HUDEP-2 (cell line): ENCODE measurements at regions not wholly inside any gene's neighbourhood (a gene's known extent, or its start where the extent isn't known, plus 50 kb on each side); places are given as distances from the start of the nearest gene placed in this dataset.
"Not testable (repeated sequence)": the region's sequence is repeated elsewhere in the genome, so short reads cannot be mapped to it uniquely, and the experiment has no call there.

Experiments
- DNase-seq, 76 experiments: peaks; one replicate each; lab custom pipeline; 2025; ENCODE audit not compliant: unreplicated experiment in 76 of 76; lab: John Stamatoyannopoulos, UW

DNA sequence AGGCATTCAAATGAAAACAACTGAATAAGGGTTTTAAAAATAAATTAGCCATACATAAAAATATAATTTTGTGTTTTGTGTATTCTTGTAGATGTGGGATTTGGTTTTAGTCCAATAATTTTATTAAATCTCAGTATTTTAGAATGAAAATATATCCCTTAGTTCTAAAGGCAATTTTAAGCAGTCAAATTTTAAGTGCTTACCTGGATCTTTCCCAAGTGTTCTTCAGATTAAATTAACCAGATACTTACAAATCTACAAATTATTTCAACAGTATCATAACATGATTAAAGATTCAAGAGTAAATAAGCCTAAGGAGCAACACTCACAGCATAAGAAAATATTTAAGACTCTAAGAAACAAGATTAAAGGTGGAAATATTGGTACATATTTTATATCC lies 275.0 kb upstream of the RBMS3 start:
- DNase-seq, result no peak

DNA sequence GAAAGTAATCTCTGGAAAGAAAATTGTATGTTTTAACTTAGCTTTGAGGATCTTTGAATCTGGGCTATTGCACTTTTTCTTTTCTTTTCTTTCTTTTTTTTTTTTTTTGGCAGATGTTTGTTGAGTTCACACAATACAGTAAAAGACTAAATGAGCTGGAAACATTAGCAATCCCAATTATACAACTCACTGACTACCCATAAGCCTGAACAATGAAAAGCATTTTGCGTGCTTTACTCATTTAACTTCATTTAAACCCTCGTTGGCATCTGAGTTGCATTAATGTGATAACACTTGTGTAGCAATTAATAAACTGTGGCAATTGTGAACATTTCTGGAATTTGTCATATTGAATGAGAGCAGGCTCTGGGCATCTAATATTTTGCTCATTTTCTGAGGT lies 269.4 kb upstream of the RBMS3 start:
- no peak for DNase-seq

DNA sequence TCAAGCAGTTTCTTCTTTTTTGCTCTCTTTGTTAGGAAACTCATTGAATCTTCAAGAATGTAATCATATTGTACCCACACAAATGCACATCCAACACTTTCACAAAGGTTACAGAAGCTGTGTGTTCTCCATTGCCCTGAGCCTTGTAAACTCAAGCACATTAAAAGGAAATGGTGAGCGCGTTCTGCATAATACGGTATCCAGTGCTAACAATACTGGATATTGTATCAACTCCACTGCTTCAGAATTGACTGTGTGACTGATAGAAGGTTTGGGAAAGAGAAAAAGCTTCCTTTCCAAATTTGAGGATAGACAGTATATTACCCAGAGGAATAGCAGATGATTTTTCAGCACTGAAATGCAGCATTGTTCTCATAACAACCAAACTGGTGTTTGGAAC lies 268.9 kb upstream of the RBMS3 start:
- DNase-seq, result no peak

DNA sequence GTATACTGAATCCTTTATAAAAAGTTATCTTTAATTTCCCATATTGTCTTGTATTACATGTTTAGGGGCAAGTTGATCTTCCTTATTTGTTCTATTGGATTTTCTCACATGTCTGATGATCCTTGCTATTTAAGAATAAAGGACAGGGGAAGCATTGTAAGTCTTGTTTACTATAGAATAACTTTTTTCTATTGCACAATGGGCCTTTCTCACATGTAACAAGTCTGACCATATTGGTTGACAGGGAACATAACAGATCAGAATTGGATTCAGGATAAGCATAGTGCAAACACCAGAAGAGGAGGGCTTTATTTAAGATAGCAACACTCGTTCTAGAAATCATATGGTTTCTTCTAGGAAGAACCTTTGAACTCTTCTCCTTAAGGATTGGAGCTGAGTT lies 257.9 kb upstream of the RBMS3 start:
- DNase-seq, result no peak

DNA sequence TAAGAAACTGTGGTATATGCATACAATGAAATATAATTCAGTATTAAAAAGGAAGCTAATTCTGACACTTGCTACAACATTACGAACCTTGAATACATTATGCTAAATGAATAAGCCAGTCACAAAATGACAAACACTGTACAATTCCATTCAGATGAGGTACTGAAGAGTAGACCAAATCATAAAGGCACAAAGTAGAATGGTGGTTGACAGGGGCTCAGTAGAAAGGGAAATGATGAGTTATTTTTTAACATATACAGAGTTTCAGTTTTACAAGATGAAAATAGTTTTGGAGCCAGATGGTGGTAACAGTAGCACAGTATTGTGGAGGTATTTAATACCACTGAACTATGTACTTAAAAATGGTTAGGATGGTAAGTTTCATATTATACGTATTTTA lies 254.6 kb upstream of the RBMS3 start:
- DNase-seq, result no peak

DNA sequence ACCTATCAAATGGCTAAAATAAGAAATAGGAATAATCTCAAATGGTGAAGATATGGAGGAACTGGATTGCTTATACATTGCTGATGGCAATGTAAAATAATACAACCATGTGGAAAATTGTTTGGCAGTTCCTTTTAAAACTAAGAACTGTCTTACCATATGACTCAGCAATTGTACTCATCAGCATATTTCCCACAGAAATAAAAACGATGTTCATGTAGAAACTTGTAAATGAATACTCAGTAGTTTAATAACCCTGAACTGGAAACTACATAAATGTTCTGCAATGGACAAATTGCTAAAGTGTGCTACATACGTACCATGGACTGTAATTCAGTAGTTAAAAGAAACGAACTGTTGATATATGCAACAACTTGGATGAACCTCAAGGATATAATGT lies 253.9 kb upstream of the RBMS3 start:
- no peak for DNase-seq

DNA sequence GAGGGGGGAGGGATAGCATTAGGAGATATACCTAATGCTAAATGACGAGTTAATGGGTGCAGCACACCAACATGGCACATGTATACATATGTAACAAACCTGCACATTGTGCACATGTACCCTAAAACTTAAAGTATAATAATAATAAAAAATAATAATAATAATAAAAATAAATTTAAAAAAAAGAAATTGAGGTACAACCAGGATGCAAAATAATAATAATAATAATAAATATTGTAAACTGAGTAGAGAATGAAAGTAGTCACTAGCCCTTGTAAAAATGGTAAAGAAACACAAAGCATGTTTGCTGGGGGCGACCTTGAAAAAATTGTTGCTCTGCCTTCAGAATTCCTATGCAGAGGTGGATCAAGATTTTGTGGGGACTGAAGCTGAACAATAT lies 249.7 kb upstream of the RBMS3 start:
- not testable (repeated sequence) for DNase-seq

DNA sequence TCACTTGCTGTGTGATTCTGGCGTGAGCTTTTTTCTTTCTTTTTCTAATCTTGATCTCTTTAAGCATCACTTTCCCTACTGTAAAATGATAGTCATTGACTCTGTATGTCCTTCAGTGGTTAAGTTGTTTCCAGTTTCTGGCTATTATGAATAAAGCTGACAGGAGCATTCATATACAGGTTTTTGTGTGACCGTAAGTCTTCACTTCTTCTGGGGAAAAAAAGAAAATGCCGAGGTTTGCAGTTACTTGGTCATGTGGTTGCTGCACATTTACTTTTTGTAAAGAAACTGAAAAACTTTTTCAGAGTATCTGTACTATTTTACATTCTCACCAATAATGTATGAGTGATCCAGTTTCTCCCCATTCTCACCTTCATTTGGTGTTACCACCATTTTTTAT lies 247.4 kb upstream of the RBMS3 start:
- no peak for DNase-seq

DNA sequence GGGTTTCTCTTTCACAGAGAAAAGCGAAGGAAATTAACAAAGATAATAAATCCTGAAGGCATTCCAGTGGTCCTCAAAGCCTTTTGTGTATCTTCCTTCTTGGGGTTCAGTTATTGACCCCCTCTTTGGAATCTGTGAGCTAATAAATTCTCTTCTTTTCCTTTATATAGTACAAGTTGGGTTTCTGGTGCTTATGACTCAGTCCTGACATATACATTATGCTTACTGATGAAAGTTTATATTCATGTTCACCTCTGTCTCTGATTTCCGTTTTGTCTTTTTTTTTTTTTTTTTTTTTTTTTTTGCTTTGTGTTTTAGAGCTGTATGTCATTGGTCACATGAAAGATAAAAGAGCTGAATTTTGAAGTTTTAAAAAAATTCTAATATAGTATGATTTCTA lies 230.7 kb upstream of the RBMS3 start:
- no peak for DNase-seq

DNA sequence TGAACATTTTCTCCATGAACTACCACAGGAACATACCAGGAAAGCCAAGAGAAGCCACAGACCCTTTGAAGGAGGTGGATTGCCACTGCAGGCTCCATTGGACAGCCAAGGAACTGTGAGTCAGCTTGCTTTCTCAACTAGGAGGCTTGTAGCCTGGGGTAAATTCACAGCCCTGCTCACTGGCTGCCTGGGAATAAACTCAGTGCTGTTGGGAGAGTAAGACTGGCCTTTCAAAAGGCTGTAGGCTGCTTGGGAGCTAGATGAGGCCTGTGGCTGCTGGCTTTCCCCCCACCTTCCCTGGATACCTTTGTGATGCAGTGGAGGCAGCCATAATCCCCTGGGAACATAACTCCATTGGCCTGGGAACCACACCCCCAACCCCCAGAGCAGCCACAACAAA lies 223.5 kb upstream of the RBMS3 start:
- no peak for DNase-seq

DNA sequence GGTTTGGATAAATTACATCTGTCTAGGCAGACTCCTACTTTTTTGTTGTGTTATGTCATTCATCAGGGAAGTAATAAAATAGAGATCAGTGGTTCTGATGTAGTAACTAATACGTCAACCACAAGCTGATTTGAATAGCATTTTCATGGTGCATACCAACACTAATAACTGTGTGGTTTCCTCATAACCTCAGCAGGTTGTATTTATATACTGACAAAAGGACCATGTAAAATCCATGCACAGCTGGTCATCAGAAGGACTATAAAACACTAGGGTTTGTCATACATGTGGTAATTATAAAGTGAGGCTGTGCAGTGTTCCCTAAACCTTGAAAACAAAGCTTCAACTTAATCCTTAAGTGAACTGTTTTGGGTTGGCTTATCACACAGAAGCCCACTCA lies 216.8 kb upstream of the RBMS3 start:
- DNase-seq, result no peak

DNA sequence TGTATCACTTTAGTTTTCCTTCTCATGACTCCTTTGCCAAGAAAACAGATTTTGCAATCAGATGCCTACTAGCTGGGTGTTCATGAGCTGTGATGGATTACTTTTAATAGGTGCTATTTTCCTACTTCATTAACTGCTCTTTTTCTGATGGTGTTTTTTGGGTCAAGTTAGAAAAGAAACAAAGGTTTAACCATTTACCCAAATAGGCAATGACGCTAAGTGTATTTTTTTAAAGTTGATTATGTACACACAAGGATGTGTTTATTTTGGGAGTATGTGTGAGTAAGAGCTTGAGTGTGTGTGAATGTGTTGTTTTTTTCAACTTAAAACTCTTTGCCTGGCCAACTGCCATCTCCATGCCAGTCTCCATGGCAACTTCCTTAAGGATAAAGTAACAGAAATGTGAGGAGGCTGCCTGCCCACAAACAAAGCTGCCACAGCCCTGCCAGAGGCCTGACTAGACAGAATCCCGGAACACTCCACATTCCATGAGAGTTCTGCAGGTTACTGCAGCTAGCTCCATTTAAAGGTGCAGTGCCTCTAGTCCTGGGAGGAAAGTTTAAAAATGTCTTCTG lies 215.6 kb upstream of the RBMS3 start:
- no peak for DNase-seq

DNA sequence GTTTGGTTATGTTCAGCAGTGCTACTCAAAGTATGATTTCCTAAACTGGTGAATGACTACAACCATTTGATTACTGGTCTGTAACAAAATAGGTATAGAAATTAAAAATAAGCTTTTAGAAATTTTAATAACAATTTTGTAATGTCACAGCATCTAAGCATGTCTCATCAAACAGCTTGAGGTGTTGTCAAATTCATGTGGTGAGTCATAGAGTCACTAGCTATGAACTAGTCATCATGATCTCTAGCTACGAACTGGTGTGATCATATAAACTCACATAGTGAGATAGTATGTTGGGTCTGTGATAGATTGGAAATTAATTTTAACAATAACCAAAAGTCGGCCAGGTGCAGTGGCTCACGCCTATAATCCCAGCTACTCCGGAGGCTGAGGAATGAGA lies 213.9 kb upstream of the RBMS3 start:
- DNase-seq, result no peak

DNA sequence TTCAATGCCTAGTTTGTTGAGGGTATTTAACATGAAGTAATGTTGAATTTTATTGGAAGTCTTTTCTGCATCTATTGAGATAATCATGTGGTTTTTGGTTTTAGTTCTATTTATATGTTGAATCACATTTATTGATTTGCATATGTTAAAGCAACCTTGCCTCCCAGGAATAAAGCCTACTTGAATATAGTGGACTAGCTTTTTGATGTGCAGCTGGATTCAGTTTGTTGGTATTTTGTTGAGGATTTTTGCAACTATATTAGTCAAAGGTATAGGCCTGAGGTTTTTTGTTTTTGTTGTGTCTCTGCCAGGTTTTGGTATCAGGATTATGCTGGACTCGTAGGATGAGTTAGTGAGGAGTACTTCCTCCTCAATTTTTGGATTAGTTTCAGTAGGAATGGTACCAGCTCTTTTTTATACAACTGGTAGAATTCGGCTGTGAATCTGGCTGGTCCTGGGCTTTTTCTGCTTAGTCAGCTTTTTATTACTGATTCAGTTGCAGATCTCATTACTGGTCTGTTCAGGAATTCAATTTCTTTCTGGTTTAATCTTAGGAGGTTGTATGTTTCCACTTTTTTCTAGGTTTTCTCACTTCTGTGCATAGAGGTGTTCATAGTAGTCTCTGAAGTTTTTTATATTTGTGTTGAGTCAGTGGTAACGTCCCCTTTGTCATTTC lies 209.8 kb upstream of the RBMS3 start:
- no peak for DNase-seq

DNA sequence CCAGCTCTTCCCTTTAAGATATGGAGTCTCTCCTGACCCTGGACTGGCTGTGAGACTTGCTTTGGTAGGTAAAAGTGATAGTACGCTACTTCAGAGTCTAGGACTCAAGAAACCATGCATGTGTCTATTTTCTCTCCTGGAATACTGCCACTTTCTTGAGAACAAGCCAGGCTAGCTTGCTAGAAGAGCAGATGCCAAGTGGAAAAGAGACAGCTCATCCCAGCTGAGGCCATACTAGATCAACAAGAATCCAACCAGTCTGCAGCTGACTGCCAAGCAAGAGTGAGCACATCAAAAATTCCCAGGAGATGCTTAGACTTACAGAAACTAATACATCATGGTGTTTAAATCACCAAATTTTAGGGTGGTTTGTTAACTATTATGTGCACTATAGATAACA lies 208.3 kb upstream of the RBMS3 start:
- no peak for DNase-seq

DNA sequence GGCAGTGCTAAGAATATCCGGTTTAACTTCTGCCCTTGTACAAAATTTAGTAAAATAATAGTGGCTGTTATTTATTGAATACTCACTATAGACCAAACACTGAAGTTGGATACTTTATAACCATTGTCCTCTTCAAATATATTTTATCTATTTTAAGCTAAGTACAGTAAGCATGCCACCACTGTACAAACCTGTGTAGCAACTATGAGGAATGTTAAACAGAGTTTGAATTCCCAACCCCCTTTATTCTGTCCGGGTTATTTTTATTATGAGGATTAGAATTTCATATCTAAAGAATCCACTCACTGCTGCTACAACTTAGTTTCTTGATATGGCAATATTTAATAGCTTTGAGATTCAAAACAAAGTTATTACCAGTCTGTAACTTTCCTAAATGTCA lies 203.5 kb upstream of the RBMS3 start:
- no peak for DNase-seq

DNA sequence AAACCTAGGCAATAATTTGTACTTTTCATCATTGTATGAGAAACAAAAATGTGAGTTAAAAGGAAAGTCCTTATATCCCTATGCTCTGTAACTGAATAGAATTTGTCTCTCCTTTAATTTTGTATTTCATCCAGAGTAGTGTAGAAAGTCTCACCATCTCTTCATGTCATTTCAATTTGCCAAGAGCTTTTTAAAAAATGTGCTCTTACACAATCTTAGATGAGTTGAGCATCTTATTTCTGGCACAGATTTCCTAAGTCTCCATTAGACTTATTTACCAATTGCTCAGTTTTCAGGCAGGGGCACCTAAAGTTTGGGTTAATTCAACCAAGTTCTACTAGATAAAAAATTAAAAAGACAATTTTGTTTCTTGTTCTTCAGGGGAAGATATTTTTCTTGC lies 201.5 kb upstream of the RBMS3 start:
- DNase-seq, result no peak

DNA sequence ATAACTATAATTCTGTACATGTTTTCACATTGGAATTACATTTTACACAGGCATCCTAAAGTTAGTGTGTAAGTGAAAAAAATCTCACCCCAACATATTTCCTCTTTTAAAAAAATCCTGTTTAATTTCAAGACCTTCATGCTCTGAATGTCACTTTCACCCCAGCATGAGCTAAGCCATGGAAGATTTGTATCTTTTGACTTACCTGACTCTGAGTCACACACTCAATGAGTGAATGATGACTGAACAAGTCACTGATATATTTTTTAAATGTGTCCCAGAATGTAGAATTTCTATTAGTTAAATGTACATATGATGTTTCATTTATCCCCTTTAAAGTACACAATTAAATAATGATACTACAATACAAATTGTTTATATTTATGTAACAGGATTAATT lies 199.9 kb upstream of the RBMS3 start:
- no peak for DNase-seq

DNA sequence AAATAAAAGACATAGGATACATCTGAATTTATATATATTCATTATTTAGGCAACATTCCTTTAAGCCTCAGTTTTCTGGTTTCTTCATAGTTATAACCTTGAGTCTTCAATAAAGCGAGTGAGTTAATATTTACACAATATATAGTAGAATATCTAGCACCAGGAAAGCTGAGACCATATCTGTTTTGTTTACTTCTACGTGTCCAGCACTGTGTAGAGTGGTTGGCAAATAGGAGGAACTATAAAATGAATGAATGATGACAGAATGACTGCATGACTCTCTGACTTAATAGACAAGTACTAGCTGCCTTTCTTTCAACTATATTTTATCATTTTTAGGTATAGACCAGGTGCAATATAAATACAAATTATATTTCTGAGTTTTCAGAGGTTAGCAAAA lies 197.8 kb upstream of the RBMS3 start:
- no peak for DNase-seq

DNA sequence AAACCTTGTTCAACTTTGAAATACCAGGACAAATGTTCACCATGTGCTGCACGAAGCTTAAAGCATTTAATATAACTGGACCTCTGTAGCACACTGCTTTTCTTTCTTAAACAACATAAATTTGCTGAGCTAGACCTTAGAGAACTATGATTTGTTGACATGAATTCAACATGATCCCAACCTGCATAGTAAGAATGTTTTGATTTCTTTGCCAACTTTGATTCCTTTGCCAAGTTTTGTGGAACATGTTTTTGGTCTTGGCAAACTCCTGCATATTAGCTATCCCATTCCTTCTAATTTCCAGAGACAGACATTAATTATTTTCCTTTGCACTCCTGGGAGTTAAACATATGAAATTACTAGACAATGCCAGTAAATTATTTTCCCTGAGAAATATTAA lies 197.2 kb upstream of the RBMS3 start:
- no peak for DNase-seq

DNA sequence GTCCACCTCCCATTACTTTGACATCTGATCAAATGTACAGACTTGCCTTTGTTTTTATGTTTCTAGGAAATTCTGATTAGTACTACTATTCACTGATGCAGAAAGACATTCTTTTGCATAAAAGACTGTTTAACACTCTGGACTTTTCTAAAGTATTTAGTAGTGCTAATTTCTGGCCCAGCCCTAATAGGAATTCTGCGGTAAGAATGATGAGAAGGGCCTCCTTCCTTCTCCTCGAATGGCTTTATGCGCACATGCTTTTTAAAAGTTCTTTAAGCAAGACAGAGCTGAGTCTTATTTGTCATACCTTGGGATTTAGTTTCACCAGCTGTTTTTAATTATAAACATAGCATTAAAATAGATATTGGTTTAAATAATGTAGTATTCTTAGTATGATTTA lies 192.3 kb upstream of the RBMS3 start:
- no peak for DNase-seq

DNA sequence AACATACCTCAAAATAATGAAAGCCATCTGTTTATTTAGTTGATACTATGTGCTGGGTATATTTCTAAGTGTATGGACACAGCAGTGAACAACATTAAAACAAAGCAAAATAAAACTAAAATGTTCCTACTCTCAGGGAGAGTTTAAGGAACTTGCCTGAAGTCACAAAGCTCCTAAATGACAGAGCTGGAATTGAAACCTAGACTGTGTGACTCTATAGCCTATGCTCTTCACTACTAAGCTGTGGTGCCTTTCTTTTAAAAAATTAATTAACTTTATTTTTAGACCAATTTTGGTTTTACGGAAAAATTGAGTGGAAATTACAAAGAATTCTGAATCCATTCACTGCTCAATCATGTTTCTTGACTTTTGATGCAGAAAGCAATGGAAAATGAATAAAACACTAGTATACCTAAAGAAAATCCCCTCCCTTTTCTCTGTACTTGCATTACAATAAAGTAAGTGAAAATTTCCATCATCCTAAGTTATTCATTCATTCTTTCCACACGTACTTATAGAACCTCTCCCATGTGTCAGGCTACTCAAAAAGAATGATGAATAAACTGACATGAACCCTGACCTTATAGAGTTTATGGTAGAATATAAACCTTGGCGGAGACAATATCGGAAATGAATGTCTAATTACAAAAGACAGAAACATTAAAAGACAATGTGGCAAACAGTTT lies 189.8 kb upstream of the RBMS3 start:
- no peak for DNase-seq
